ENCODE measurements at regions not wholly inside any gene's neighbourhood (a gene's known extent, or its start where the extent isn't known, plus 50 kb on each side); places are given as distances from the start of the nearest gene placed in this dataset.
A peak's percentile ranks its signal among the peaks of the same experiment; 100 is the strongest.

DNA sequence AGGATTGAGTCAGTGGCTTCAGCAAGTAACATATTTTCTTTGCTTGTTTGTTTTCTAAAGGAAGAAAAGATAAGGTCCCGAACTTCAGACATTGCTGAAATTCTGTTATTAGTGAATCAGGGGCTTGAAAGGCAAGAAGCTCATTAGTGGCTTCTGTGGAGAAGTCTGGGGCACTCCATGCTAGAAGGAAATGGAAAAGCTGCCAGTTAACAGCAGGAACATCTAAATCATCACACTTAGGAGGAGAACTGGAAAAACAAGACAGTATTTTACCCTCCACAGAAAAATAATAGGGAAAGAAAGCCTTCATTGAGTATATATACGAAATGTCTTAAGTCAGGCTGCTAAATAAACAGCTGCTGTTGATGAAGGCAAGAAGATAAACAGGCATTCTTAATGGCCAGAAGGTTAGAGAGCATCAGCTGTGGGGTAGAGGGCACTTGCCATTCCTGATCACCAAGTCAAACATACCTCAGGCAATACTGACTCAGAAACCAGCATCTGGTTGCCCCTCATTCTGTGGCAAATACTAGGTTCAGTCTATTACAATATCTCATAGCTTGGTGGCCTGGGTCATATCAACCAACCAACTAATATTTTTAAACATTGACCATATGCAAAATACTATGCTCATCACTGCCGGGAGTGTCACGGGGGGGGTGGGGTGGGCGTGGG lies 143.2 kb upstream of the TENT5A start:
- Histone ChIP-seq H3K4me2 (ENCODE audit: insufficient read depth, low read length) (no peak overlapping the region), H3K79me2 (ENCODE audit: control insufficient read depth, insufficient read depth, low read length) (no peaks in the 10 kb centered on the region), H3K9me3 (replicated peaks; ENCODE audit: control insufficient read depth, insufficient read depth, low read length) (no peaks in the 10 kb centered on the region), H3K4me1 (ENCODE audit: control insufficient read depth, extremely low read depth, insufficient read depth, low read length) (peaks cover 8% of the 10 kb centered on the region), H3K36me3 (ENCODE audit: control insufficient read depth in 2 of 2, extremely low read depth in 1 of 2, insufficient read depth in 2 of 2, low read length in 2 of 2) (no peaks in the 10 kb centered on the region), H3K27ac (ENCODE audit: insufficient read depth, low read depth, low read length) (no peak overlapping the region), H3K9me1 (replicated peaks; ENCODE audit: control insufficient read depth, extremely low read depth, insufficient read depth, low read length) (no peaks in the 10 kb centered on the region), H3K9ac (replicated peaks; ENCODE audit: extremely low read depth, insufficient read depth, low read length) (no peak overlapping the region), H4K20me1 (replicated peaks; ENCODE audit: control insufficient read depth, extremely low read depth, insufficient read depth, low read length) (no peaks in the 10 kb centered on the region), H3K27me3 (ENCODE audit: control insufficient read depth in 2 of 2, insufficient read depth in 2 of 2, low read length in 2 of 2) (no peaks in the 10 kb centered on the region), H3K4me3 (replicated peaks in 1 of 3; ENCODE audit: insufficient read depth in 1 of 3, low read depth in 1 of 3, low read length in 3 of 3) (no peak overlapping the region), H2AFZ (ENCODE audit: low read depth, low read length) (peak overlapping the region; percentile 7)
- TF ChIP-seq FOS (IDR thresholded peaks at IDR 0.05; ENCODE audit: borderline replicate concordance, insufficient read depth, low read length) (no peak), GATA2 (IDR thresholded peaks at IDR 0.05; ENCODE audit: insufficient read depth, insufficient read length, low read depth, low read length) (peak; percentile 28)
- TF ChIP-seq, protein P1, sequence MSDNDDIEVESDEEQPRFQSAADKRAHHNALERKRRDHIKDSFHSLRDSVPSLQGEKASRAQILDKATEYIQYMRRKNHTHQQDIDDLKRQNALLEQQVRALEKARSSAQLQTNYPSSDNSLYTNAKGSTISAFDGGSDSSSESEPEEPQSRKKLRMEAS (IDR thresholded peaks at IDR 0.05; ENCODE audit: insufficient read depth, insufficient read length) = no peak
- BruUV-seq (replicated peaks) = no TSS peak
- peak; percentile 31 for DNase-seq (ENCODE audit: low read depth, low spot score)
- peak; percentile 31 for FAIRE-seq
- intact Hi-C loops (cut with micrococcal nuclease) (loop anchor here (2.0 kb wide), 1 partner anchor 29 kb away; no protein-coding TSS in a partner anchor), dilution Hi-C loops (cut with MboI; ENCODE audit: extremely low pct_ligation_motif_present, low sequenced_read_pairs) (no loop called here)
- ChIA-PET POLR2A (no interaction called here), CTCF (interaction anchor here (1.0 to 1.3 kb wide), 2 partner anchors 123 to 143 kb away, joined by 3 to 4 read pairs; partner anchors contain the start of gene TENT5A)

DNA sequence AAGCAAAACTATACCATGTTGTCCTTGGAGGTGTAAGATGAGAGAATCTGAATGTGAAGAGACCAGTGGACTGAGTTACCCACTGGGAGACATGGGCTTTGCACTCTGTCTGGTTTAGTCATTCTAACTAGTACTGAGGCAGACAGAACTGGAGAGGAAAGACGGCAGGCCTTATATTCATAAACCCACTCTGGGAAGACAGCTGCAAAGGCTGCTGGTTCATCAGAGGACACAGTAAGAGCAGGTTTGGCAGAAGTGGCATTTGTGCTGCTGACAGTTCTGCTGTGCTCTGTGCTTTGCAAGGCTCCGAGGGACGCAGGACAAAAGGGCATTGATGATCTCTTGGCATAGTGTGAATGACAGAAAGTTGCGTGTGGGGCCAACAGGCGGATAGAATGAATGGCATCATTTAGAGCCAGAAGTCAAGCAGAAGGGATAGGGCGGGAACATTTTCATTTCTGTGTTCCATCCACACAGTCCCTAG lies 142.3 kb upstream of the TENT5A start:
- no peak for DNase-seq (ENCODE audit: low read depth, low spot score)
- peaks cover 8% of the 10 kb centered on the region for H3K4me1 ChIP-seq (ENCODE audit: control insufficient read depth, extremely low read depth, insufficient read depth, low read length)
- H3K4me3 ChIP-seq (replicated peaks in 1 of 3; ENCODE audit: insufficient read depth in 1 of 3, low read depth in 1 of 3, low read length in 3 of 3) = no peak overlapping the region
- H3K79me2 ChIP-seq (ENCODE audit: control insufficient read depth, insufficient read depth, low read length) = no peaks in the 10 kb centered on the region
- H3K4me2 ChIP-seq (ENCODE audit: insufficient read depth, low read length) = no peak overlapping the region
- intact Hi-C loops (cut with micrococcal nuclease) = loop anchor here (2.0 kb wide), 1 partner anchor 28 kb away; no protein-coding TSS in a partner anchor
- dilution Hi-C loops (cut with MboI; ENCODE audit: extremely low pct_ligation_motif_present, low sequenced_read_pairs) = no loop called here
- TF ChIP-seq GATA2 (IDR thresholded peaks at IDR 0.05; ENCODE audit: insufficient read depth, insufficient read length, low read depth, low read length) (no peak), POLR2AphosphoS5 (IDR thresholded peaks at IDR 0.05; ENCODE audit: insufficient read depth, low read depth, low read length) (no peak), POLR2A (IDR thresholded peaks at IDR 0.05; ENCODE audit: low read depth, low read length) (no peak), JUN (IDR thresholded peaks at IDR 0.05; ENCODE audit: borderline replicate concordance, insufficient read depth, insufficient read length, low read depth) (no peak)
- TF ChIP-seq, protein P2, sequence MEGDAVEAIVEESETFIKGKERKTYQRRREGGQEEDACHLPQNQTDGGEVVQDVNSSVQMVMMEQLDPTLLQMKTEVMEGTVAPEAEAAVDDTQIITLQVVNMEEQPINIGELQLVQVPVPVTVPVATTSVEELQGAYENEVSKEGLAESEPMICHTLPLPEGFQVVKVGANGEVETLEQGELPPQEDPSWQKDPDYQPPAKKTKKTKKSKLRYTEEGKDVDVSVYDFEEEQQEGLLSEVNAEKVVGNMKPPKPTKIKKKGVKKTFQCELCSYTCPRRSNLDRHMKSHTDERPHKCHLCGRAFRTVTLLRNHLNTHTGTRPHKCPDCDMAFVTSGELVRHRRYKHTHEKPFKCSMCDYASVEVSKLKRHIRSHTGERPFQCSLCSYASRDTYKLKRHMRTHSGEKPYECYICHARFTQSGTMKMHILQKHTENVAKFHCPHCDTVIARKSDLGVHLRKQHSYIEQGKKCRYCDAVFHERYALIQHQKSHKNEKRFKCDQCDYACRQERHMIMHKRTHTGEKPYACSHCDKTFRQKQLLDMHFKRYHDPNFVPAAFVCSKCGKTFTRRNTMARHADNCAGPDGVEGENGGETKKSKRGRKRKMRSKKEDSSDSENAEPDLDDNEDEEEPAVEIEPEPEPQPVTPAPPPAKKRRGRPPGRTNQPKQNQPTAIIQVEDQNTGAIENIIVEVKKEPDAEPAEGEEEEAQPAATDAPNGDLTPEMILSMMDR (IDR thresholded peaks at IDR 0.05; ENCODE audit: extremely low read depth in 1 of 2, insufficient read depth in 1 of 2, low read depth in 1 of 2, low read length in 2 of 2) = no peak
- TF ChIP-seq, protein P1 (IDR thresholded peaks at IDR 0.05; ENCODE audit: insufficient read depth, insufficient read length) = no peak
- H3K27me3 ChIP-seq (ENCODE audit: control insufficient read depth in 2 of 2, insufficient read depth in 2 of 2, low read length in 2 of 2) = no peaks in the 10 kb centered on the region
- no peaks in the 10 kb centered on the region for H3K9me3 ChIP-seq (replicated peaks; ENCODE audit: control insufficient read depth, insufficient read depth, low read length)
- ChIA-PET CTCF (interaction anchor here (1.0 to 1.1 kb wide), 2 partner anchors 28 to 122 kb away, joined by 3 to 4 read pairs; no protein-coding TSS in a partner anchor), POLR2A (no interaction called here)
- H3K9me1 ChIP-seq (replicated peaks; ENCODE audit: control insufficient read depth, extremely low read depth, insufficient read depth, low read length) = no peaks in the 10 kb centered on the region
- H3K9ac ChIP-seq (replicated peaks; ENCODE audit: extremely low read depth, insufficient read depth, low read length) = no peak overlapping the region
- H3K27ac ChIP-seq (ENCODE audit: insufficient read depth, low read depth, low read length) = no peak overlapping the region
- BruUV-seq (replicated peaks) = no TSS peak
- no peaks in the 10 kb centered on the region for H3K36me3 ChIP-seq (ENCODE audit: control insufficient read depth in 2 of 2, extremely low read depth in 1 of 2, insufficient read depth in 2 of 2, low read length in 2 of 2)
- peak overlapping the region; percentile 7 for H2AFZ ChIP-seq (ENCODE audit: low read depth, low read length)
- FAIRE-seq = no peak
- H4K20me1 ChIP-seq (replicated peaks; ENCODE audit: control insufficient read depth, extremely low read depth, insufficient read depth, low read length) = no peaks in the 10 kb centered on the region

Measured in endothelial cell of umbilical vein (primary cell).